Activated naive CD8-positive, alpha-beta T cell treated with anti-CD3 and anti-CD28 coated beads, Interleukin-2, amount 50 U/mL, for 24 hours (primary cell): ENCODE measurements at regions not wholly inside any gene's neighbourhood (a gene's known extent, or its start where the extent isn't known, plus 50 kb on each side); places are given as distances from the start of the nearest gene placed in this dataset.

Source experiments
- ATAC-seq: fragments of 150-1000 bp; cut with Tn5 transposase; one replicate; pipeline ENCODE4 v1.10.0; 2021
- DNase-seq: peaks from one replicate; pipeline ENCODE4 v3.0.0; 2021
- H3K27ac Mint-ChIP-seq: one replicate; pipeline ENCODE4 v1.8.0; 2021; ENCODE audit warnings: mild to moderate bottlenecking, mixed read lengths
- H3K27me3 Mint-ChIP-seq: one replicate; pipeline ENCODE4 v1.8.0; 2021; ENCODE audit warnings: mixed read lengths
- H3K36me3 Mint-ChIP-seq: one replicate; pipeline ENCODE4 v1.8.0; 2021; ENCODE audit warnings: low read depth, mixed read lengths
- H3K4me1 Mint-ChIP-seq: one replicate; pipeline ENCODE4 v1.8.0; 2021; ENCODE audit warnings: mixed read lengths
- H3K4me3 Mint-ChIP-seq: one replicate; pipeline ENCODE4 v1.8.0; 2021; ENCODE audit warnings: mild to moderate bottlenecking, moderate library complexity, mixed read lengths
- H3K9me3 Mint-ChIP-seq: one replicate; pipeline ENCODE4 v1.8.0; 2021; ENCODE audit warnings: mixed read lengths

GRCh38 chr9:13673348-13673747 is 393.9 kb upstream of the MPDZ start:
- no peaks in the 10 kb centered on the region for H3K4me1 Mint-ChIP-seq
- H3K36me3 Mint-ChIP-seq = no peaks in the 10 kb centered on the region
- no peaks in the 10 kb centered on the region for H3K27me3 Mint-ChIP-seq
- DNase-seq (no peak), ATAC-seq (no peak)
- H3K4me3 Mint-ChIP-seq = no peak overlapping the region
- H3K27ac Mint-ChIP-seq = no peak overlapping the region
- peaks cover 6% of the 10 kb centered on the region for H3K9me3 Mint-ChIP-seq

- Mint-ChIP-seq H3K27me3 (no peaks in the 10 kb centered on the region), H3K4me1 (no peaks in the 10 kb centered on the region), H3K9me3 (peaks cover 21% of the 10 kb centered on the region), H3K36me3 (no peaks in the 10 kb centered on the region), H3K4me3 (no peak overlapping the region), H3K27ac (no peak overlapping the region)
- no peak for DNase-seq
- ATAC-seq = no peak
Measured at GRCh38 chr9:13665418-13666066, 386.1 kb upstream of the MPDZ start.

- H3K9me3 Mint-ChIP-seq = peaks cover 23% of the 10 kb centered on the region
- H3K36me3 Mint-ChIP-seq = no peaks in the 10 kb centered on the region
- H3K27ac Mint-ChIP-seq = no peak overlapping the region
- ATAC-seq = no peak
- H3K4me3 Mint-ChIP-seq = no peak overlapping the region
- H3K4me1 Mint-ChIP-seq = no peaks in the 10 kb centered on the region
- DNase-seq = no peak
- H3K27me3 Mint-ChIP-seq = no peaks in the 10 kb centered on the region
Measured at GRCh38 chr9:13661014-13661413, 381.5 kb upstream of the MPDZ start.

GRCh38 chr9:13651969-13652663 is 372.6 kb upstream of the MPDZ start:
- H3K9me3 Mint-ChIP-seq = peaks cover 18% of the 10 kb centered on the region

GRCh38 chr9:13651526-13651925 is 372.0 kb upstream of the MPDZ start:
- Mint-ChIP-seq H3K27ac (no peak overlapping the region), H3K36me3 (no peaks in the 10 kb centered on the region), H3K4me1 (no peaks in the 10 kb centered on the region), H3K4me3 (no peak overlapping the region), H3K27me3 (no peaks in the 10 kb centered on the region), H3K9me3 (peaks cover 16% of the 10 kb centered on the region)
- DNase-seq = no peak
- ATAC-seq = no peak

More at GRCh38 chr9:13651969-13652663, 372.6 kb upstream of the MPDZ start:
- Mint-ChIP-seq H3K27ac (no peak overlapping the region), H3K27me3 (no peaks in the 10 kb centered on the region), H3K36me3 (no peaks in the 10 kb centered on the region), H3K4me1 (no peaks in the 10 kb centered on the region), H3K4me3 (no peak overlapping the region)
- DNase-seq (no peak), ATAC-seq (no peak)

- no peak overlapping the region for H3K4me3 Mint-ChIP-seq
- no peak for DNase-seq
- no peak overlapping the region for H3K27ac Mint-ChIP-seq
Measured at GRCh38 chr9:13648676-13649075, 369.2 kb upstream of the MPDZ start.

GRCh38 chr9:13648068-13648467 is 368.6 kb upstream of the MPDZ start:
- Mint-ChIP-seq H3K27me3 (no peaks in the 10 kb centered on the region), H3K4me3 (no peak overlapping the region), H3K27ac (no peak overlapping the region), H3K36me3 (no peaks in the 10 kb centered on the region), H3K9me3 (peaks cover 11% of the 10 kb centered on the region), H3K4me1 (no peaks in the 10 kb centered on the region)
- DNase-seq (no peak), ATAC-seq (no peak)

More at GRCh38 chr9:13648676-13649075, 369.2 kb upstream of the MPDZ start:
- ATAC-seq = no peak
- no peaks in the 10 kb centered on the region for H3K4me1 Mint-ChIP-seq
- H3K27me3 Mint-ChIP-seq = no peaks in the 10 kb centered on the region
- H3K9me3 Mint-ChIP-seq = peaks cover 11% of the 10 kb centered on the region
- no peaks in the 10 kb centered on the region for H3K36me3 Mint-ChIP-seq

GRCh38 chr9:13646500-13647021 is 367.1 kb upstream of the MPDZ start:
- Mint-ChIP-seq H3K27me3 (no peaks in the 10 kb centered on the region), H3K36me3 (no peaks in the 10 kb centered on the region), H3K27ac (no peak overlapping the region), H3K9me3 (peaks cover 11% of the 10 kb centered on the region), H3K4me3 (no peak overlapping the region), H3K4me1 (no peaks in the 10 kb centered on the region)
- ATAC-seq (no peak), DNase-seq (no peak)

GRCh38 chr9:13645557-13645956 is 366.1 kb upstream of the MPDZ start:
- no peaks in the 10 kb centered on the region for H3K36me3 Mint-ChIP-seq
- H3K4me3 Mint-ChIP-seq = no peak overlapping the region
- H3K4me1 Mint-ChIP-seq = no peaks in the 10 kb centered on the region
- H3K27me3 Mint-ChIP-seq = no peaks in the 10 kb centered on the region
- peaks cover 11% of the 10 kb centered on the region for H3K9me3 Mint-ChIP-seq
- no peak for DNase-seq
- no peak overlapping the region for H3K27ac Mint-ChIP-seq
- no peak for ATAC-seq

GRCh38 chr9:13644675-13645074 is 365.2 kb upstream of the MPDZ start:
- Mint-ChIP-seq H3K4me3 (no peak overlapping the region), H3K9me3 (peaks cover 11% of the 10 kb centered on the region), H3K36me3 (no peaks in the 10 kb centered on the region), H3K27me3 (no peaks in the 10 kb centered on the region), H3K4me1 (no peaks in the 10 kb centered on the region), H3K27ac (no peak overlapping the region)
- ATAC-seq = no peak
- no peak for DNase-seq

GRCh38 chr9:13642646-13643045 is 363.2 kb upstream of the MPDZ start:
- ATAC-seq (no peak), DNase-seq (no peak)
- Mint-ChIP-seq H3K36me3 (no peaks in the 10 kb centered on the region), H3K4me3 (no peak overlapping the region), H3K4me1 (no peaks in the 10 kb centered on the region), H3K9me3 (peaks cover 11% of the 10 kb centered on the region), H3K27me3 (no peaks in the 10 kb centered on the region), H3K27ac (no peak overlapping the region)

GRCh38 chr9:13629067-13629466 is 349.6 kb upstream of the MPDZ start:
- Mint-ChIP-seq H3K9me3 (peaks cover 12% of the 10 kb centered on the region), H3K36me3 (no peaks in the 10 kb centered on the region), H3K4me3 (no peak overlapping the region), H3K27me3 (no peaks in the 10 kb centered on the region), H3K27ac (no peak overlapping the region), H3K4me1 (no peaks in the 10 kb centered on the region)
- ATAC-seq (no peak), DNase-seq (no peak)

- no peak for ATAC-seq
- no peak for DNase-seq
Measured at GRCh38 chr9:13628526-13628925, 349.0 kb upstream of the MPDZ start.

GRCh38 chr9:13627502-13627901 is 348.0 kb upstream of the MPDZ start:
- no peak overlapping the region for H3K4me3 Mint-ChIP-seq
- H3K4me1 Mint-ChIP-seq = no peaks in the 10 kb centered on the region
- DNase-seq (no peak), ATAC-seq (no peak)
- no peak overlapping the region for H3K27ac Mint-ChIP-seq
- H3K27me3 Mint-ChIP-seq = no peaks in the 10 kb centered on the region
- H3K36me3 Mint-ChIP-seq = peaks cover 1% of the 10 kb centered on the region
- H3K9me3 Mint-ChIP-seq = peaks cover 8% of the 10 kb centered on the region

More at GRCh38 chr9:13628526-13628925, 349.0 kb upstream of the MPDZ start:
- peaks cover 1% of the 10 kb centered on the region for H3K36me3 Mint-ChIP-seq
- H3K4me1 Mint-ChIP-seq = no peaks in the 10 kb centered on the region
- H3K4me3 Mint-ChIP-seq = no peak overlapping the region
- peaks cover 12% of the 10 kb centered on the region for H3K9me3 Mint-ChIP-seq
- H3K27me3 Mint-ChIP-seq = no peaks in the 10 kb centered on the region
- no peak overlapping the region for H3K27ac Mint-ChIP-seq

GRCh38 chr9:13627071-13627470 is 347.6 kb upstream of the MPDZ start:
- H3K27ac Mint-ChIP-seq = no peak overlapping the region
- DNase-seq = no peak
- H3K4me1 Mint-ChIP-seq = no peaks in the 10 kb centered on the region
- H3K9me3 Mint-ChIP-seq = peaks cover 8% of the 10 kb centered on the region
- H3K36me3 Mint-ChIP-seq = peaks cover 1% of the 10 kb centered on the region
- no peaks in the 10 kb centered on the region for H3K27me3 Mint-ChIP-seq
- ATAC-seq = no peak
- H3K4me3 Mint-ChIP-seq = no peak overlapping the region
